ENCODE measurements at regions not wholly inside any gene's neighbourhood (a gene's known extent, or its start where the extent isn't known, plus 50 kb on each side); places are given as distances from the start of the nearest gene placed in this dataset.

DNA sequence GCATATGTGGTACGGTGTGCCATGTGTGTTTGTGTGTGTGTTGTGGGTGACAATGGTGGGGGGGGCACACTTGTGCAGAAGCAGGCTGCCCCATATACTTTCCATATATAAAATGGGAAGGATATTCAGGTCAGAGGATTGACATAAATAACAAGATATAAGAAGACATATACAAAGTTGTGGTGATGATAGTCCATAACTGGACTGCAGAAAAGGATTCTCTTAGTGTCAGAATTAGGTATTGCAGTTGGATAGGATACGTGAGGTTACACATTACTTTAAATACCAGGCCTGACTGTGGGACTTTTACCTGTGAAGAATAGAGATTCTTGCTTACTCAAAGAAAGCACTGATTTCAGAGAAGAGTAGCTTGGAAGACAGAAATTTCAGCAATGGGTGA lies 1260.3 kb downstream of the EPHA7 start (continued):
- TF ChIP-seq ASH2L (IDR thresholded peaks at IDR 0.05; ENCODE audit: low read length) = no peak
- TF ChIP-seq CEBPB (IDR thresholded peaks at IDR 0.05; ENCODE audit: low read depth, low read length) = no peak
- no peak for TF ChIP-seq SUZ12 (IDR thresholded peaks at IDR 0.05; ENCODE audit: low read length)
- TF ChIP-seq BRCA1 (IDR thresholded peaks at IDR 0.05; ENCODE audit: low read depth, low read length) = no peak
- no peak for TF ChIP-seq NRF1 (IDR thresholded peaks at IDR 0.05; ENCODE audit: low read depth, low read length)
- no peak for TF ChIP-seq TAF1 (IDR thresholded peaks at IDR 0.05; ENCODE audit: low read depth, low read length)

Data from H1 (cell line).